ENCODE measurements at regions not wholly inside any gene's neighbourhood (a gene's known extent, or its start where the extent isn't known, plus 50 kb on each side); places are given as distances from the start of the nearest gene placed in this dataset.

GRCh38 chr14:89028462-89029134 is 204.1 kb downstream of the TTC8 start:
- H2BK20ac ChIP-seq (ENCODE audit: low read depth, low read length, poor library complexity, severe bottlenecking), result no peak overlapping the region
- no peak overlapping the region for H3K27ac Mint-ChIP-seq
- no peak for DNase-seq
- H3K4ac ChIP-seq (ENCODE audit: low read depth, low read length), result no peak overlapping the region
- H3K9ac ChIP-seq (ENCODE audit: extremely low read depth, insufficient read length, low read length), result no peak overlapping the region
- H2AK5ac ChIP-seq (ENCODE audit: insufficient read length, low read length), result no peak overlapping the region
- no peak overlapping the region for H2AFZ ChIP-seq (ENCODE audit: low read length)
- no peak overlapping the region for H3T11ph ChIP-seq (ENCODE audit: low read length)
- peaks cover 0 to 4% of the 10 kb centered on the region in 2 experiments; a peak in 2 of 4 replicates for H3K4me1 Mint-ChIP-seq
- no peak overlapping the region for H4K91ac ChIP-seq (ENCODE audit: insufficient read length, low read depth, low read length)
- H3K23me2 ChIP-seq (ENCODE audit: insufficient read length, low read depth, low read length, poor library complexity, severe bottlenecking), result peaks cover 10% of the 10 kb centered on the region
- no peak overlapping the region for H3K18ac ChIP-seq (ENCODE audit: insufficient read length, low read depth, low read length)
- H3K4me1 ChIP-seq (ENCODE audit: insufficient read depth, low read length), result no peaks in the 10 kb centered on the region
- H3K27me3 ChIP-seq (ENCODE audit: insufficient read depth, low read length), result peaks cover 19% of the 10 kb centered on the region
- H3K56ac ChIP-seq (ENCODE audit: insufficient read length, low read depth, low read length), result no peak overlapping the region
- H2BK15ac ChIP-seq (ENCODE audit: low read depth, low read length), result no peak overlapping the region
- no peaks in the 10 kb centered on the region for H3K9me3 ChIP-seq (ENCODE audit: control insufficient read depth, low read depth, low read length)
- no CpG with 5 or more reads among the region's 3 CpGs for WGBS (ENCODE audit: extremely low coverage, insufficient read length, low lambda C conversion rate)
- no peak overlapping the region for H3K27ac ChIP-seq (ENCODE audit: insufficient read length, low read depth, low read length)
- H4K8ac ChIP-seq (replicated peaks; ENCODE audit: insufficient read length, low read depth, low read length), result no peak overlapping the region
- H3K79me2 ChIP-seq (ENCODE audit: insufficient read depth, low read length), result no peaks in the 10 kb centered on the region
- H4K5ac ChIP-seq (ENCODE audit: insufficient read length, low read depth, low read length), result no peak overlapping the region
- no peaks in the 10 kb centered on the region for H4K20me1 ChIP-seq (ENCODE audit: control insufficient read depth, insufficient read depth, insufficient read length)
- H3K14ac ChIP-seq (ENCODE audit: insufficient read depth, low read length), result no peak overlapping the region
- peaks cover 0 to 2% of the 10 kb centered on the region in 2 experiments; a peak in 1 of 5 replicates for H3K9me3 Mint-ChIP-seq
- H2BK12ac ChIP-seq (ENCODE audit: insufficient read length, low read depth, low read length), result no peak overlapping the region
- no peaks in the 10 kb centered on the region for H3K79me1 ChIP-seq (ENCODE audit: insufficient read depth, low read depth, low read length, poor library complexity, severe bottlenecking)
- H3K4me3 Mint-ChIP-seq, result peak overlapping the region in 1 of 2 experiments; percentile 86; a peak in 1 of 5 replicates
- no peak overlapping the region for H3K4me2 ChIP-seq (ENCODE audit: insufficient read depth, insufficient read length, low read length)
- H3K27me3 Mint-ChIP-seq (ENCODE audit: low read depth), result peaks cover 75% of the 10 kb centered on the region
- TF ChIP-seq CTCF (conservative IDR thresholded peaks at IDR 0.05), result no peak
- no peaks in the 10 kb centered on the region for H3K36me3 Mint-ChIP-seq (ENCODE audit: insufficient read depth in 1 of 3, low read depth in 3 of 3)
- no peak overlapping the region for H3K23ac ChIP-seq (ENCODE audit: insufficient read length, low read depth, low read length)
- H2BK5ac ChIP-seq (ENCODE audit: insufficient read length, low read length), result no peak overlapping the region
- no peak overlapping the region for H2BK120ac ChIP-seq (ENCODE audit: low read depth, low read length, poor library complexity, severe bottlenecking)
